Brain microvascular endothelial cell (primary cell): ENCODE measurements at regions not wholly inside any gene's neighbourhood (a gene's known extent, or its start where the extent isn't known, plus 50 kb on each side); places are given as distances from the start of the nearest gene placed in this dataset.

ENCODE experiments used
- DNase-seq: peaks from one replicate; pipeline ENCODE4 v3.0.0-alpha.2; 2020
- H3K27ac ChIP-seq: fragments of 250-450 bp; sonication (Bioruptor Pico); 2 replicates; pipeline ENCODE4 v1.5.1; 2020; ENCODE audit warnings: mild to moderate bottlenecking, moderate library complexity
- H3K27me3 ChIP-seq: fragments of 250-450 bp; sonication (Bioruptor Pico); replicated peaks from 2 replicates; pipeline ENCODE4 v1.5.1; 2020; ENCODE audit warnings: mild to moderate bottlenecking
- H3K36me3 ChIP-seq: fragments of 250-450 bp; sonication (Bioruptor Pico); replicated peaks from 2 replicates; pipeline ENCODE4 v1.5.1; 2020; ENCODE audit warnings: mild to moderate bottlenecking
- H3K4me3 ChIP-seq: 2 replicates; pipeline ENCODE4 v1.5.1; 2011; ENCODE audit warnings: low read depth, mild to moderate bottlenecking, control low read depth, low read length, moderate library complexity
- in situ Hi-C: cut with HindIII; loops from 2 replicates; pipeline ENCODE4 v1.10.0; 2017; ENCODE audit warnings: low sequenced_read_pairs, low pct_ligation_motif_present
- TF ChIP-seq, protein P1 (sequence below): IDR thresholded peaks from 2 replicates; pipeline ENCODE4 v1.5.1; 2011; ENCODE audit warnings: low read depth, mild to moderate bottlenecking, moderate library complexity, low read length, control low read depth, inconsistent platforms; ENCODE audit errors: missing control alignments

DNA sequence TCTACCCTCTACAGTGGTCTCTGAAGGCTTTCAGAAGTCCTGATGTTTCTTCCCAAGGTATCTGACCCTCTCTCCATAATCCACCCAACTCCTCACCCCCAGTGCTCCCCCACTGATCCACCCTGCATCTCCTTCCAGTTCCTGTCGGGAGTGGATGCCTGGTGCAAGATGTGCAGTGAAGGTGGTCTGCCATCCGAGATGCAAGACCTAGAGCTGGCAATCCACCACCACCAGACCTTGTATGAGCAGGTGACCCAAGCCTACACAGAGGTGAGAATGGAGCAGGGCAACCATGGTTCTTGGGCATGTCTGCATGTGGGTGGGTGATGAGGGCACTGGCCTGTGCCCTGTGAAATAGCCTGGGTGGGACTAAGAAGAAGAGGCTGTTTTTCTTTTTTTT is 337.8 kb upstream of the ROPN1 start:
- no peaks in the 10 kb centered on the region for H3K36me3 ChIP-seq
- no peak overlapping the region for H3K27ac ChIP-seq
- H3K27me3 ChIP-seq = no peaks in the 10 kb centered on the region
- TF ChIP-seq, protein P1, sequence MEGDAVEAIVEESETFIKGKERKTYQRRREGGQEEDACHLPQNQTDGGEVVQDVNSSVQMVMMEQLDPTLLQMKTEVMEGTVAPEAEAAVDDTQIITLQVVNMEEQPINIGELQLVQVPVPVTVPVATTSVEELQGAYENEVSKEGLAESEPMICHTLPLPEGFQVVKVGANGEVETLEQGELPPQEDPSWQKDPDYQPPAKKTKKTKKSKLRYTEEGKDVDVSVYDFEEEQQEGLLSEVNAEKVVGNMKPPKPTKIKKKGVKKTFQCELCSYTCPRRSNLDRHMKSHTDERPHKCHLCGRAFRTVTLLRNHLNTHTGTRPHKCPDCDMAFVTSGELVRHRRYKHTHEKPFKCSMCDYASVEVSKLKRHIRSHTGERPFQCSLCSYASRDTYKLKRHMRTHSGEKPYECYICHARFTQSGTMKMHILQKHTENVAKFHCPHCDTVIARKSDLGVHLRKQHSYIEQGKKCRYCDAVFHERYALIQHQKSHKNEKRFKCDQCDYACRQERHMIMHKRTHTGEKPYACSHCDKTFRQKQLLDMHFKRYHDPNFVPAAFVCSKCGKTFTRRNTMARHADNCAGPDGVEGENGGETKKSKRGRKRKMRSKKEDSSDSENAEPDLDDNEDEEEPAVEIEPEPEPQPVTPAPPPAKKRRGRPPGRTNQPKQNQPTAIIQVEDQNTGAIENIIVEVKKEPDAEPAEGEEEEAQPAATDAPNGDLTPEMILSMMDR = no peak
- DNase-seq = no peak
- no peak overlapping the region for H3K4me3 ChIP-seq
- in situ Hi-C loops = no loop called here

DNA sequence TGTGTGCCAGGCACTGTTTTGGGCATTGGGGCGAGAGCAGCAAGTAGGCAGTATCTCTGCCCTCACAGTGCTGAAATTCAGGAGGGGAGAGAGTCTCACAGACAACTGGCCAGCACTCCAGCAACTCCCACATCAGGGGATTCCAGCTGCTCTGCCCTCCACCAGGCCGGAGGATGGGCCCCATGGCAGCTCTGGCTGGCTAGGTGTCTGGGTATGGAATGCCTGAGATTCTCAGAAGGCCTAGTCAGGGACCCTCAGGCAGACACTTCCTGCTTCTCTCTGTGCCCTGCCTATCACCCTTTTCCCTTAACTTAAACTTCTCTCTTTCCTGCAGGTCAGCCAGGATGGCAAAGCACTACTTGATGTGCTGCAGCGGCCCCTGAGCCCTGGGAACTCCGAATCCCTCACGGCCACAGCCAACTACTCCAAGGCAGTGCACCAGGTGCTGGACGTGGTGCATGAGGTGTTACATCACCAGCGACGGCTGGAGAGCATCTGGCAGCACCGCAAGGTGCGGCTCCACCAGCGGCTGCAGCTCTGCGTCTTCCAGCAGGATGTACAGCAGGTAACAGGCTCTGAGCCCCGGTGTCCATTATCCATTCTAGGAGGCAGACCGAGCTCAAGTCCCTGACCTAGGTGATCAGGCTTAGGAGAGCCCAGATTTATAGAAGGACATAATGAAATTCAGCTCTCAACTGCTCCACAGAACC is 342.2 kb upstream of the ROPN1 start:
- no peak overlapping the region for H3K27ac ChIP-seq
- no peaks in the 10 kb centered on the region for H3K36me3 ChIP-seq
- no peak for DNase-seq
- H3K27me3 ChIP-seq = no peaks in the 10 kb centered on the region
- in situ Hi-C loops = no loop called here
- no peak overlapping the region for H3K4me3 ChIP-seq
- TF ChIP-seq, protein P1 = no peak

DNA sequence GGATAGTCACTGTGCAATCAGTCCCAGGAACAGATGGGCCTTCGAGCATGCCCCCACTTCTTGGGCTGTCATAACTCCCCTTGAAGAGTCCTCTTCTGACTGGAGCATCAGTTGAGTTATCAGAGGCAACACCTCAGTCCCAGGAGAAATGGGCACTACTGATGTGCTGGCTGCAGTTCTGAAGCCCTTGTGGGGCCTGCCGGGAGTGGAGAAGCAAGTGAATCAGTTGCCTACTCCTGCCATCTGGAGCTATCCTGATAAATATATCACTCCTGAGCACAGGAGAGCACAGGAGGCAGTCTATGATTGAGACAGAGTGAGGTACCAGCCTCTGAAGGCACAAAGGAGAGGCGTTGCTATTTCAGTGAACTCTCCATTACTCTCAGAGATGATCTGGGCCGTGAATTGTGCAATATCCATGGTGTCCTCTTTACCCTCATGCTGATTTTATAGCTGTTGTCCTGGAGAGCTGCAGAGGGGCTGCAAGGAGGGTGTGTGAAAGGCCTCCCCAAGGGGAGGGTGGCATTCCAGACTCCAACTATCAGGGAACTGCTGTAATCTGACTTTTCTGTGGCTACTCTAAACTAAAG is 344.2 kb upstream of the ROPN1 start:
- in situ Hi-C loops = no loop called here
- no peak overlapping the region for H3K27ac ChIP-seq
- no peak overlapping the region for H3K4me3 ChIP-seq
- H3K36me3 ChIP-seq = no peaks in the 10 kb centered on the region
- no peaks in the 10 kb centered on the region for H3K27me3 ChIP-seq
- TF ChIP-seq, protein P1 = no peak
- no peak for DNase-seq

DNA sequence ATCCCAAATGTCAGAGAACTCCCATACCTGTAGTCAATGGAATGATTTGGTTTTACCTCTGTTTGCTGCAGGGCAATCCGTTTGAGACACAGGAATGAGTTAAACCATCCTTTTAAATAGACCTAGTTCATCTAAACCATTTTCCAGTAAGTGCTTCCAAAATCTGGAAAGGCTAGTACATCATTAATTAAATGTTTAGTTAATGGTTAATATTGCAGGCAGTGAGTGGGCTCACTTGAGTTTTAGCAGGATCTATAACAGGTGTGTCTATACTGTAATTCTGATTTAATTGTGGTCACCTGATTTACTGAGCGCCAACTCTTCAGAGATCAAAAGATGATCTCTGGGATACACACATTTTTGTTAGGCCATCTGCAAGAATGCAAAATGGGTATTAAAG is 353.9 kb upstream of the ROPN1 start:
- Histone ChIP-seq H3K36me3 (no peaks in the 10 kb centered on the region), H3K4me3 (no peak overlapping the region), H3K27me3 (no peaks in the 10 kb centered on the region), H3K27ac (no peak overlapping the region)
- no peak for DNase-seq
- in situ Hi-C loops = no loop called here
- TF ChIP-seq, protein P1 = no peak

DNA sequence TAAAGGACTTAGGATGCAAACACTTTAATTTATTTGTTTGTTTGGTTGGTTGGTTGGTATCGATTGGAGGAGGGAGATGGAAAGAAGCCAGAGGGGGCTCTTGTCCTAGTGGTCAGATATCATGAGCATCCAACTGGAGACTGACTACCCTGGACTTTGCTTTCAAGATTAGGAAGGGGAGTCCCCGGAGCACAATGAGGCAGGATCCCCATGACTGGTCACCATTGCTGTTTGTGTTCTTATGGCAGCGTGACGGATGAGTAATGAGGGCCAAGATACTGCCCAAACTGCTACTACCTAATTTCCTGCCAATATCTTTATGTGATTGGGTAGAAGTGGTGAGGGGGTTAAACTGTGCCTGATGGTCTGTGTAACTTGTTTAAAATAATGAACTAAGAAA is 354.6 kb upstream of the ROPN1 start:
- no peak for DNase-seq
- TF ChIP-seq, protein P1 = no peak

More for the DNA sequence above, 354.6 kb upstream of the ROPN1 start:
- in situ Hi-C loops = no loop called here
- no peaks in the 10 kb centered on the region for H3K36me3 ChIP-seq
- no peaks in the 10 kb centered on the region for H3K27me3 ChIP-seq
- no peak overlapping the region for H3K27ac ChIP-seq
- no peak overlapping the region for H3K4me3 ChIP-seq
